ENCODE measurements at regions not wholly inside any gene's neighbourhood (a gene's known extent, or its start where the extent isn't known, plus 50 kb on each side); places are given as distances from the start of the nearest gene placed in this dataset.

DNA sequence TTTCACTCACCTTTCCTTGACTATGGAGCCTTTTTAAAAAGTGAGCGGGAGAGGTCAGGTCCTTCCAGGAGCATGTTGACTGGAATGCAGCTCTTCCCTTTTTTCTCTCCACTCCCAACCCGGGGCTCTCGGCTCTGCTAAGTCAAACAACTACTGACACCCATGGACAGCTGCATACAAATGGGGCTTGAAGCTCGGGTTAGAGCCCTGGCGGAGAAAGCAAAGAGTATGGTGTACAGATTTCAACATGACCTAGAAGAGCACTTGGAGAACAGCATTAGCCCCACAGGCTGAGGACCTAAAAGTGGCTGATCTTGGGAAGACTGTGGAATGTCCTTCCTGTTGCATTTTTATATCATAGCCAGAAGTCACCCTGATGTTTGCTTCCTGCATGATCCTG lies 162.0 kb upstream of the STMND1 start:
- in situ Hi-C loops (cut with MboI; ENCODE audit: low sequenced_read_pairs) (no loop called here), dilution Hi-C loops (cut with HindIII; ENCODE audit: low sequenced_read_pairs, unreplicated experiment) (no loop called here), intact Hi-C loops (cut with micrococcal nuclease) (no loop called here)
- H3K9me3 ChIP-seq (ENCODE audit: control insufficient read depth, insufficient read depth, low read length): peaks cover 3% of the 10 kb centered on the region; the same call in 1 of the 2 replicates
- no peaks in the 10 kb centered on the region for H4K20me1 ChIP-seq (ENCODE audit: insufficient read depth, low read length)
- no peak overlapping the region for H4K8ac ChIP-seq (ENCODE audit: low read depth in 2 of 2, low read length in 2 of 2)
- POLR2A ChIA-PET (ENCODE audit: unreplicated experiment): no interaction called here
- H2AK5ac ChIP-seq (ENCODE audit: low read depth, low read length): no peak overlapping the region
- no peak overlapping the region for H3K56ac ChIP-seq (ENCODE audit: extremely low read depth, insufficient read depth, low read length)
- no peak overlapping the region for H4K5ac ChIP-seq (ENCODE audit: low read depth, low read length)
- H2BK120ac ChIP-seq (ENCODE audit: low read depth, low read length): 0 out of 2 replicates have a peak overlapping the region, but pooled peaks have one; percentile 26
- no peaks in the 10 kb centered on the region for H3K4me1 ChIP-seq (ENCODE audit: control insufficient read depth, insufficient read depth, low read length)
- H3K18ac ChIP-seq (ENCODE audit: low read depth, low read length): 0 out of 2 replicates have a peak overlapping the region, but pooled peaks have one; percentile 13
- CTCF ChIA-PET: interaction anchor here (0.7 kb wide), 1 partner anchor 70 kb away, joined by 4 read pairs; no protein-coding TSS in a partner anchor
- H2BK15ac ChIP-seq (ENCODE audit: low read depth, low read length): no peak overlapping the region
- no peak for ATAC-seq (ENCODE audit: low read depth)
- H3K23ac ChIP-seq (ENCODE audit: low read depth, low read length): no peak overlapping the region
- no peak overlapping the region for H3K4me2 ChIP-seq (ENCODE audit: low read depth, low read length)
- H3K79me1 ChIP-seq (ENCODE audit: low read depth in 1 of 2, low read length in 2 of 2): no peaks in the 10 kb centered on the region
- H3K9me1 ChIP-seq (ENCODE audit: insufficient read depth, low read length): no peaks in the 10 kb centered on the region
- 93% methylated on average over 2 of the region's 5 CpGs; no CpG with 5 or more reads in 1 of the 2 experiments for WGBS, 2 experiments (ENCODE audit: extremely low coverage in 2 of 2, insufficient read length in 1 of 2)
- DNase-seq: no peak
- no peak overlapping the region for H3K9ac ChIP-seq (ENCODE audit: low read depth, low read length)
- no peak overlapping the region for H3K4me3 ChIP-seq (ENCODE audit: insufficient read depth, low read depth, low read length)
- no peak overlapping the region for H3K4ac ChIP-seq (ENCODE audit: low read depth, low read length)
- H2BK20ac ChIP-seq (ENCODE audit: low read depth, low read length): no peak overlapping the region
- no peak overlapping the region for H2AFZ ChIP-seq (replicated peaks; ENCODE audit: low read length, poor library complexity)
- H3K27me3 ChIP-seq (ENCODE audit: control insufficient read depth, insufficient read depth, low read length): no peaks in the 10 kb centered on the region
- no peak overlapping the region for H3K27ac ChIP-seq (ENCODE audit: insufficient read depth, low read length)
- H2AK9ac ChIP-seq (replicated peaks; ENCODE audit: low read depth, low read length, poor library complexity): no peak overlapping the region
- H3K14ac ChIP-seq (replicated peaks; ENCODE audit: low read depth, low read length): no peak overlapping the region
- BruUV-seq (replicated peaks): no TSS peak
- no peak overlapping the region for H4K91ac ChIP-seq (ENCODE audit: insufficient read depth, low read depth, low read length)
- no peak for TF ChIP-seq MAZ (IDR thresholded peaks at IDR 0.05; ENCODE audit: borderline replicate concordance, low read depth, low read length)
- no peak for TF ChIP-seq FOS (IDR thresholded peaks at IDR 0.05; ENCODE audit: low read depth, low read length)
- TF ChIP-seq, protein P1, sequence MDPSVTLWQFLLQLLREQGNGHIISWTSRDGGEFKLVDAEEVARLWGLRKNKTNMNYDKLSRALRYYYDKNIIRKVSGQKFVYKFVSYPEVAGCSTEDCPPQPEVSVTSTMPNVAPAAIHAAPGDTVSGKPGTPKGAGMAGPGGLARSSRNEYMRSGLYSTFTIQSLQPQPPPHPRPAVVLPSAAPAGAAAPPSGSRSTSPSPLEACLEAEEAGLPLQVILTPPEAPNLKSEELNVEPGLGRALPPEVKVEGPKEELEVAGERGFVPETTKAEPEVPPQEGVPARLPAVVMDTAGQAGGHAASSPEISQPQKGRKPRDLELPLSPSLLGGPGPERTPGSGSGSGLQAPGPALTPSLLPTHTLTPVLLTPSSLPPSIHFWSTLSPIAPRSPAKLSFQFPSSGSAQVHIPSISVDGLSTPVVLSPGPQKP (IDR thresholded peaks at IDR 0.05; ENCODE audit: borderline replicate concordance, low read depth, low read length): no peak
- TF ChIP-seq MXI1 (IDR thresholded peaks at IDR 0.05; ENCODE audit: borderline replicate concordance, low read depth, low read length): no peak
- TF ChIP-seq CEBPB (IDR thresholded peaks at IDR 0.05; ENCODE audit: low read depth, low read length): no peak
- TF ChIP-seq BHLHE40 (IDR thresholded peaks at IDR 0.05; ENCODE audit: low read depth, low read length): no peak
- TF ChIP-seq, protein P2, sequence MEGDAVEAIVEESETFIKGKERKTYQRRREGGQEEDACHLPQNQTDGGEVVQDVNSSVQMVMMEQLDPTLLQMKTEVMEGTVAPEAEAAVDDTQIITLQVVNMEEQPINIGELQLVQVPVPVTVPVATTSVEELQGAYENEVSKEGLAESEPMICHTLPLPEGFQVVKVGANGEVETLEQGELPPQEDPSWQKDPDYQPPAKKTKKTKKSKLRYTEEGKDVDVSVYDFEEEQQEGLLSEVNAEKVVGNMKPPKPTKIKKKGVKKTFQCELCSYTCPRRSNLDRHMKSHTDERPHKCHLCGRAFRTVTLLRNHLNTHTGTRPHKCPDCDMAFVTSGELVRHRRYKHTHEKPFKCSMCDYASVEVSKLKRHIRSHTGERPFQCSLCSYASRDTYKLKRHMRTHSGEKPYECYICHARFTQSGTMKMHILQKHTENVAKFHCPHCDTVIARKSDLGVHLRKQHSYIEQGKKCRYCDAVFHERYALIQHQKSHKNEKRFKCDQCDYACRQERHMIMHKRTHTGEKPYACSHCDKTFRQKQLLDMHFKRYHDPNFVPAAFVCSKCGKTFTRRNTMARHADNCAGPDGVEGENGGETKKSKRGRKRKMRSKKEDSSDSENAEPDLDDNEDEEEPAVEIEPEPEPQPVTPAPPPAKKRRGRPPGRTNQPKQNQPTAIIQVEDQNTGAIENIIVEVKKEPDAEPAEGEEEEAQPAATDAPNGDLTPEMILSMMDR (conservative IDR thresholded peaks at IDR 0.05; ENCODE audit: low read depth, low read length): no peak
- TF ChIP-seq MAFK (IDR thresholded peaks at IDR 0.05; ENCODE audit: low read depth, low read length): no peak
- TF ChIP-seq RAD21 (IDR thresholded peaks at IDR 0.05; ENCODE audit: low read length): no peak
- no peak for TF ChIP-seq SMC3 (IDR thresholded peaks at IDR 0.05; ENCODE audit: low read depth, low read length)
- no peak for TF ChIP-seq RFX5 (IDR thresholded peaks at IDR 0.05; ENCODE audit: low read depth, low read length)
- TF ChIP-seq RCOR1 (IDR thresholded peaks at IDR 0.05; ENCODE audit: insufficient replicate concordance, low read length): no peak
- TF ChIP-seq, protein P3, sequence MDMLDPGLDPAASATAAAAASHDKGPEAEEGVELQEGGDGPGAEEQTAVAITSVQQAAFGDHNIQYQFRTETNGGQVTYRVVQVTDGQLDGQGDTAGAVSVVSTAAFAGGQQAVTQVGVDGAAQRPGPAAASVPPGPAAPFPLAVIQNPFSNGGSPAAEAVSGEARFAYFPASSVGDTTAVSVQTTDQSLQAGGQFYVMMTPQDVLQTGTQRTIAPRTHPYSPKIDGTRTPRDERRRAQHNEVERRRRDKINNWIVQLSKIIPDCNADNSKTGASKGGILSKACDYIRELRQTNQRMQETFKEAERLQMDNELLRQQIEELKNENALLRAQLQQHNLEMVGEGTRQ (IDR thresholded peaks at IDR 0.05; ENCODE audit: low read depth, low read length): no peak
- TF ChIP-seq CHD1 (IDR thresholded peaks at IDR 0.05; ENCODE audit: low read depth, low read length): no peak
- no peak for TF ChIP-seq POLR2A (IDR thresholded peaks at IDR 0.05; ENCODE audit: low read depth, low read length)
- TF ChIP-seq NFE2L2 (IDR thresholded peaks at IDR 0.05; ENCODE audit: low read depth, low read length): no peak
- H3K36me3 ChIP-seq (ENCODE audit: control insufficient read depth, insufficient read depth, low read length): no peaks in the 10 kb centered on the region
- H2BK5ac ChIP-seq (ENCODE audit: low read depth, low read length, poor library complexity, severe bottlenecking): no peak overlapping the region
